ENCODE measurements at regions not wholly inside any gene's neighbourhood (a gene's known extent, or its start where the extent isn't known, plus 50 kb on each side); places are given as distances from the start of the nearest gene placed in this dataset.

DNA sequence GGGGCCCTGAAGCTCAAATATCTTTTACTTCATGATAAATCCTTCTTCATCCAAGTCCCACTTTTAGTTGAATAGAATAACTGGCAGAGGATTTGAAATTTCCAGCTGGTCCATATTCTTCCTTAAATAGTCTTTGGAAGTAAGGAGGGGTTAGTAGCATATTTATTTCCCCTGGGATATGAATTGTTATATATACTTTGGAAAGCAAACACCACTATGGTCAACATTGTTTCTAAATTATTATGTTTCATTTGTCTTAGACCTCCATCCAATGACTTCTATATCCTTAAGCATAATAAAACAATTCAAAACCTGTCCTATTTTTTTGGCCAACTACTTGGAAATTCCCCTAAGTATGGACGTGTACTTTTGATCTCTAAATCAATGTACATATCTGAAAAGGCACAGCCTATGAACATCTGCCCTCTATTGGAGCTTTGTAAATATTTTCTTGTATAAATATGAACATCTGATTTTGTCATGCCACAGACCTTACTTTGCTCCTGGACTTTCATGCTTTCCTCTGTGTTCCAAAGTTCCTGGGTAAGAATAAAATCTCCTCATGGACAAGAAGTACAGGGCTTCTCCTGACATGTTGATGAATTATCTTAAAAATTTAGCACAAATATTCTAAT lies 1212.0 kb downstream of the GALC start:
- TF ChIP-seq, protein P1, sequence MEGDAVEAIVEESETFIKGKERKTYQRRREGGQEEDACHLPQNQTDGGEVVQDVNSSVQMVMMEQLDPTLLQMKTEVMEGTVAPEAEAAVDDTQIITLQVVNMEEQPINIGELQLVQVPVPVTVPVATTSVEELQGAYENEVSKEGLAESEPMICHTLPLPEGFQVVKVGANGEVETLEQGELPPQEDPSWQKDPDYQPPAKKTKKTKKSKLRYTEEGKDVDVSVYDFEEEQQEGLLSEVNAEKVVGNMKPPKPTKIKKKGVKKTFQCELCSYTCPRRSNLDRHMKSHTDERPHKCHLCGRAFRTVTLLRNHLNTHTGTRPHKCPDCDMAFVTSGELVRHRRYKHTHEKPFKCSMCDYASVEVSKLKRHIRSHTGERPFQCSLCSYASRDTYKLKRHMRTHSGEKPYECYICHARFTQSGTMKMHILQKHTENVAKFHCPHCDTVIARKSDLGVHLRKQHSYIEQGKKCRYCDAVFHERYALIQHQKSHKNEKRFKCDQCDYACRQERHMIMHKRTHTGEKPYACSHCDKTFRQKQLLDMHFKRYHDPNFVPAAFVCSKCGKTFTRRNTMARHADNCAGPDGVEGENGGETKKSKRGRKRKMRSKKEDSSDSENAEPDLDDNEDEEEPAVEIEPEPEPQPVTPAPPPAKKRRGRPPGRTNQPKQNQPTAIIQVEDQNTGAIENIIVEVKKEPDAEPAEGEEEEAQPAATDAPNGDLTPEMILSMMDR (IDR thresholded peaks at IDR 0.05): no peak
- no peak for TF ChIP-seq EZH2 (IDR thresholded peaks at IDR 0.05)

Data from neural progenitor cell (in vitro differentiated cells).